Nephron (organoid): ENCODE measurements at regions not wholly inside any gene's neighbourhood (a gene's known extent, or its start where the extent isn't known, plus 50 kb on each side); places are given as distances from the start of the nearest gene placed in this dataset.
A peak's percentile ranks its signal among the peaks of the same experiment; 100 is the strongest.
"Not testable (repeated sequence)": the region's sequence is repeated elsewhere in the genome, so short reads cannot be mapped to it uniquely, and the experiment has no call there.

Source experiments
- H3K27ac Mint-ChIP-seq, 3 experiments: 2 replicates each; pipeline ENCODE4 v1.8.0; 2020; ENCODE audit warnings: mixed read lengths in 3 of 3, mild to moderate bottlenecking in 2 of 3, moderate library complexity in 1 of 3
- H3K27me3 Mint-ChIP-seq: 2 replicates; pipeline ENCODE4 v1.8.0; 2021; ENCODE audit warnings: low read depth, mild to moderate bottlenecking, moderate library complexity, mixed read lengths
- H3K36me3 Mint-ChIP-seq: 2 replicates; pipeline ENCODE4 v1.8.0; 2020; ENCODE audit warnings: low read depth, mixed read lengths
- H3K4me1 Mint-ChIP-seq: 2 replicates; pipeline ENCODE4 v1.8.0; 2020; ENCODE audit warnings: mixed read lengths
- H3K4me3 Mint-ChIP-seq, 3 experiments: 2 replicates each; pipeline ENCODE4 v1.8.0; 2020; ENCODE audit warnings: mild to moderate bottlenecking in 3 of 3, mixed read lengths in 3 of 3, moderate library complexity in 2 of 3
- H3K9me3 Mint-ChIP-seq: 2 replicates; pipeline ENCODE4 v1.8.0; 2020; ENCODE audit warnings: mixed read lengths
- TF ChIP-seq, protein P1 (sequence below), 3 experiments: fragments of 200-600 bp; sonication (generic); IDR thresholded peaks; one replicate each; pipeline ENCODE4 v1.5.0; 2021; ENCODE audit warnings: antibody characterized with exemption in 3 of 3; ENCODE audit not compliant: unreplicated experiment in 3 of 3

DNA sequence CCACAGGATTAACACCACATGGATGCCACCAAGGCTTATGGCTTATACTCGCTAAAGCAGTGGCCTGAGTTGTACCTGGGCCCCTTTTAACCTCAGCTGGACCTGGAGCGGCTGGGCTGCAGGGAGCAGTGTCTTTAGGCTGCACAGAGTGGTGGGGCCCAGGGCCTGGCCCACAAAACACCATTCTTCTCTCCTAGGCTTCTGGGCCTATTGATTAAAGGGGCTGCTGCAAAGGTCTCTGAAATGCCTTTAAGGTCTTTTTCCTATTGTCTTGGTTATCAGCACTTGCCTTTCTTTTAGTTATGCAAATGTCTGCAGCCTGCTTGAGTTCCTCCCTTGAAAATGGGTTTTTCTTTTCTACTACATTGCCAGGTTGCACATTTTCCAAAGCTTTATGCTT is 973.9 kb upstream of the PRR20A start:
- peak overlapping the region in 1 of 3 experiments; percentile 6 for H3K27ac Mint-ChIP-seq
- no peaks in the 10 kb centered on the region for H3K27me3 Mint-ChIP-seq
- no peak overlapping the region for H3K4me3 Mint-ChIP-seq
- no peaks in the 10 kb centered on the region for H3K9me3 Mint-ChIP-seq
- H3K36me3 Mint-ChIP-seq, result no peaks in the 10 kb centered on the region
- no peaks in the 10 kb centered on the region for H3K4me1 Mint-ChIP-seq
- TF ChIP-seq, protein P1, sequence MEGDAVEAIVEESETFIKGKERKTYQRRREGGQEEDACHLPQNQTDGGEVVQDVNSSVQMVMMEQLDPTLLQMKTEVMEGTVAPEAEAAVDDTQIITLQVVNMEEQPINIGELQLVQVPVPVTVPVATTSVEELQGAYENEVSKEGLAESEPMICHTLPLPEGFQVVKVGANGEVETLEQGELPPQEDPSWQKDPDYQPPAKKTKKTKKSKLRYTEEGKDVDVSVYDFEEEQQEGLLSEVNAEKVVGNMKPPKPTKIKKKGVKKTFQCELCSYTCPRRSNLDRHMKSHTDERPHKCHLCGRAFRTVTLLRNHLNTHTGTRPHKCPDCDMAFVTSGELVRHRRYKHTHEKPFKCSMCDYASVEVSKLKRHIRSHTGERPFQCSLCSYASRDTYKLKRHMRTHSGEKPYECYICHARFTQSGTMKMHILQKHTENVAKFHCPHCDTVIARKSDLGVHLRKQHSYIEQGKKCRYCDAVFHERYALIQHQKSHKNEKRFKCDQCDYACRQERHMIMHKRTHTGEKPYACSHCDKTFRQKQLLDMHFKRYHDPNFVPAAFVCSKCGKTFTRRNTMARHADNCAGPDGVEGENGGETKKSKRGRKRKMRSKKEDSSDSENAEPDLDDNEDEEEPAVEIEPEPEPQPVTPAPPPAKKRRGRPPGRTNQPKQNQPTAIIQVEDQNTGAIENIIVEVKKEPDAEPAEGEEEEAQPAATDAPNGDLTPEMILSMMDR (IDR thresholded peaks at IDR 0.05; ENCODE audit: unreplicated experiment in 3 of 3), result no peak

DNA sequence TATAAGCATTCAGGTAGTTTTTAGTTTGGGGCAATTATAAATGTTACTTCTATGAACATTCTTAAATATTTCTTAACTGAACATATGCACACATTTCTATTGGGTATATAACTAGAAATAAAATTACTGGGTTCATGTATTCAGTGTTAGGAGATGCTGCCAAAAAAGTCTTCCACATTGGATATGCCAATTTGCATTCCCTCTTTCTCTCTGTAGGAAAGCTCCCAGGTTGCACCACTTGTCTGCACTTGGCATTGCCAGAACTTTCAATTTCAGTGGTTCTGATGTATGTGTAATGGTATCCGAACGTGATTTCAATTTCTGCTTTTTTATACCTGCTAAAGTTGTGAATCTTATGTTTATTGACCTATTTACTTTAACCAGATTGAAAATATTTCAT is 972.1 kb upstream of the PRR20A start:
- no peaks in the 10 kb centered on the region for H3K9me3 Mint-ChIP-seq
- H3K36me3 Mint-ChIP-seq, result no peaks in the 10 kb centered on the region
- H3K4me3 Mint-ChIP-seq, result no peak overlapping the region
- TF ChIP-seq, protein P1 (IDR thresholded peaks at IDR 0.05; ENCODE audit: unreplicated experiment in 3 of 3), result no peak
- no peaks in the 10 kb centered on the region for H3K4me1 Mint-ChIP-seq
- H3K27ac Mint-ChIP-seq, result no peak overlapping the region
- H3K27me3 Mint-ChIP-seq, result no peaks in the 10 kb centered on the region

DNA sequence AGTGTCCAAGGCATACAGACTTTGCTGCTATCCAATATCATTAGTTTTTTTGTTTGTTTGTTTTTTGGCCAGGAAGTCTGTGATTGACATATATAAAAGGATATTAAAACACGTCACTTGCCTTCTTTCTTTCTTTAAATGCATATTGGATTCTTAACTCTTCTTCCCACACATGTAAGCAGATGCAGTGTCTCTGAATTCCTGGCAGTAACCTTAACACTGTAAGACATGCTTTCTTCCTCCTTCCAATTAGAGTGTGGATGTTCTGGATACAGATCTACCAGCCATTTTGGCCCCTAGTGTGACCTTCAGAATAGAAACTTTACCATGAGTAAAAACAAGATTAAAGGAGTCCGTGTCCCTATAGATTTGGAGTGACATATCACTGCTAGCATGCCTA is 967.4 kb upstream of the PRR20A start:
- H3K4me1 Mint-ChIP-seq, result no peaks in the 10 kb centered on the region
- no peak overlapping the region for H3K4me3 Mint-ChIP-seq
- H3K27ac Mint-ChIP-seq, result no peak overlapping the region
- no peaks in the 10 kb centered on the region for H3K9me3 Mint-ChIP-seq
- TF ChIP-seq, protein P1 (IDR thresholded peaks at IDR 0.05; ENCODE audit: unreplicated experiment in 3 of 3), result no peak
- no peaks in the 10 kb centered on the region for H3K36me3 Mint-ChIP-seq
- H3K27me3 Mint-ChIP-seq, result no peaks in the 10 kb centered on the region

DNA sequence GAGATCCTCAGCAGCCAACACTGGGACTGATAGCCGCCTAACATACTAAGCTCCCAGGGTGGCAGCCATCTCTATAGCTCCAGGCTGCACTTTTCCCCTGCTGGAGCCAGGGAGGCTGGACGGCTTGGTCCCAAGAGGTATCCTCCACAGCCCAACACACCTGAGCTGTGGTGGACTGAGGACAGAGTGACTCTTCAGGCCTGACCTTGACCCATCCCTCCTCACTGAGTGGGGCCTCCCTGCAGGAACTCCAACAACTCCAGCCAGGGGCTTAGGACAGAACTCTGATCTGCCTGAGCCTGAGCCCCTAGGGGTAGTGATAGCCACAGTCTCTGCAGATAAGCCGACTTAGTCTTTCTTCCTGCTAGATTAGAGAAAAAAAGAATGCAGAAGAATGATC is 958.1 kb upstream of the PRR20A start:
- Mint-ChIP-seq H3K36me3 (no peaks in the 10 kb centered on the region), H3K27ac (no peak overlapping the region), H3K27me3 (peaks cover 3% of the 10 kb centered on the region), H3K4me3 (no peak overlapping the region), H3K9me3 (peaks cover 6% of the 10 kb centered on the region), H3K4me1 (no peaks in the 10 kb centered on the region)
- TF ChIP-seq, protein P1 (IDR thresholded peaks at IDR 0.05; ENCODE audit: unreplicated experiment in 3 of 3), result no peak

DNA sequence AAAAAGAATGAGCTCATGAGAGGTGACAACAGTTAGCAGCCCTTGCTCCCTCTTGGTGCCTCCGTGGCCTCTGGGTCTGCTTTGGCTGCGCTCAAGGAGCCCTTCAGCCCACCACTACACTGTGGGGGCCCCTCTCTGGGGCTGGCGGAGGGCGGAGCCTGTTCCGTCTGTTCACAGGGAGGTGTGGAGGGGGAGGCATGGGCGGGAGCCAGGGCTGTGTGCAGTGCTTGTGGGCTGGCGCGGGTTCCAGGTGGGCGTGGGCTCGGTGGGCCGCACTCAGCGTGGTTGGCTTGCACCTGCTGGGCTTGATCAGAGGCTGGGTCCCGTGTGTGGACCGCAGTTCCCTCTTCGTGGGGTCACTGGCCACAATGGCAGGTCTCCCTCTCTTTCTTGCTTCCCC is 953.4 kb upstream of the PRR20A start:
- H3K36me3 Mint-ChIP-seq, result no peaks in the 10 kb centered on the region
- H3K27ac Mint-ChIP-seq, result no peak overlapping the region
- H3K9me3 Mint-ChIP-seq, result peaks cover 6% of the 10 kb centered on the region
- no peak overlapping the region for H3K4me3 Mint-ChIP-seq
- TF ChIP-seq, protein P1 (IDR thresholded peaks at IDR 0.05; ENCODE audit: unreplicated experiment in 3 of 3), result no peak
- no peaks in the 10 kb centered on the region for H3K4me1 Mint-ChIP-seq
- no peaks in the 10 kb centered on the region for H3K27me3 Mint-ChIP-seq

DNA sequence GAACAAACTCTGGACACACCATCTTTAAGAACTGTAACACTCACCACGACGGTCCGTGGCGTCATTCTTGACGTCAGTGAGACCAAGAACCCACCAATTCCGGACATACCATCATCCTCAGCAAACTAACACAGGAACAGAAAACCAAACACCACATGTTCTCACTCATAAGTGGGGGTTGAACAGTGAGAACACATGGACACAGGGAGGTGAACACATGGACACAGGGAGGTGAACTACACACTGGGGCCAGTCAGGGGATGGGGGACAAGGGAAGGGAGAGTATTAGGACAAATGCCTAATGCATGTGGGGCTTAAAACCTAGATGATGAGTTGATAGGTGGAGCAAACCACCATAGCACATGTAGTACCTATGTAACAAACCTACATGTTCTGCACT is 952.1 kb upstream of the PRR20A start:
- not testable (repeated sequence) for H3K36me3 Mint-ChIP-seq, H3K4me3 Mint-ChIP-seq, H3K27ac Mint-ChIP-seq, H3K4me1 Mint-ChIP-seq, H3K9me3 Mint-ChIP-seq, H3K27me3 Mint-ChIP-seq
